PC-9 (cell line): ENCODE measurements at regions not wholly inside any gene's neighbourhood (a gene's known extent, or its start where the extent isn't known, plus 50 kb on each side); places are given as distances from the start of the nearest gene placed in this dataset.
"Not testable (repeated sequence)": the region's sequence is repeated elsewhere in the genome, so short reads cannot be mapped to it uniquely, and the experiment has no call there.

Source experiments
- BruUV-seq: library from RNA; stranded (reverse); fragments of 400-500 nt; replicated peaks from 2 replicates; lab custom pipeline; 2021; lab: Mats Ljungman, UMichigan
- CTCF ChIA-PET: fragments of 300-600 bp; sonication (Branson Sonifier 250); formaldehyde crosslinking; loops from one replicate; lab custom pipeline; 2022; ENCODE audit warnings: antibody characterized with exemption; lab: Charles Lee
- POLR2A ChIA-PET: fragments of 300-600 bp; sonication (Branson Sonifier 250); formaldehyde crosslinking; loops from one replicate; lab custom pipeline; 2022; ENCODE audit warnings: antibody characterized with exemption; ENCODE audit not compliant: unreplicated experiment; lab: Charles Lee
- DNase-seq, 2 experiments: peaks; one replicate each; pipeline versions ENCODE4 v3.0.0 to v3.0.0-alpha.2; 2015 to 2022; ENCODE audit warnings: mixed read lengths in 1 of 2
- H2AFZ ChIP-seq: fragments of 200-600 bp; sonication (generic); 2 replicates; pipeline ENCODE4 v1.8.1; 2017; ENCODE audit warnings: antibody characterized with exemption
- H3F3A ChIP-seq: fragments of 200-600 bp; sonication (generic); 2 replicates; pipeline ENCODE4 v1.8.1; 2017; ENCODE audit warnings: antibody characterized with exemption, mild to moderate bottlenecking, low read depth; ENCODE audit not compliant: insufficient read depth
- H3K27ac ChIP-seq: fragments of 200-600 bp; sonication (generic); 2 replicates; pipeline ENCODE4 v1.6.1; 2016; ENCODE audit warnings: mixed run types
- H3K27me3 ChIP-seq: fragments of 200-600 bp; sonication (generic); 2 replicates; pipeline ENCODE4 v1.6.1; 2016; ENCODE audit warnings: low read depth, mixed run types; ENCODE audit not compliant: insufficient read depth
- H3K36me3 ChIP-seq: fragments of 200-600 bp; sonication (generic); 2 replicates; pipeline ENCODE4 v1.6.1; 2016; ENCODE audit warnings: low read depth, mixed run types
- H3K4me1 ChIP-seq: fragments of 200-600 bp; sonication (generic); replicated peaks from 2 replicates; pipeline ENCODE4 v1.6.1; 2016; ENCODE audit warnings: mixed run types; ENCODE audit not compliant: insufficient read depth
- H3K4me2 ChIP-seq: fragments of 200-600 bp; sonication (generic); 2 replicates; pipeline ENCODE4 v1.6.1; 2017; ENCODE audit warnings: mixed run types
- H3K4me3 ChIP-seq: fragments of 200-600 bp; sonication (generic); 2 replicates; pipeline ENCODE4 v1.6.1; 2016; ENCODE audit warnings: mixed run types
- H3K79me2 ChIP-seq: fragments of 200-600 bp; sonication (generic); 2 replicates; pipeline ENCODE4 v1.6.1; 2017; ENCODE audit warnings: low read depth, mixed run types
- H3K9me2 ChIP-seq: fragments of 200-600 bp; sonication (generic); 2 replicates; pipeline ENCODE4 v1.8.1; 2017; ENCODE audit warnings: mild to moderate bottlenecking; ENCODE audit not compliant: insufficient read depth
- H3K9me3 ChIP-seq: fragments of 200-600 bp; sonication (generic); 2 replicates; pipeline ENCODE4 v1.8.1; 2016; ENCODE audit warnings: low read depth; ENCODE audit not compliant: insufficient read depth
- H4K20me1 ChIP-seq: fragments of 200-600 bp; sonication (generic); 2 replicates; pipeline ENCODE4 v1.8.1; 2017; ENCODE audit not compliant: insufficient read depth
- EZH2 ChIP-seq: fragments of 200-600 bp; sonication (generic); IDR thresholded peaks from 2 replicates; pipeline ENCODE4 v1.8.0; 2017; ENCODE audit warnings: antibody characterized with exemption, low read depth
- intact Hi-C: fragments of 100-400 bp; cut with micrococcal nuclease; formaldehyde crosslinking; loops from one replicate; pipeline ENCODE4 v1.10.0; 2022; ENCODE audit not compliant: unreplicated experiment
- TF ChIP-seq, protein P1 (sequence below): fragments of 200-600 bp; sonication (generic); conservative IDR thresholded peaks from 2 replicates; pipeline ENCODE4 v1.6.1; 2017; ENCODE audit warnings: mixed run types, antibody characterized with exemption, mild to moderate bottlenecking, moderate library complexity

DNA sequence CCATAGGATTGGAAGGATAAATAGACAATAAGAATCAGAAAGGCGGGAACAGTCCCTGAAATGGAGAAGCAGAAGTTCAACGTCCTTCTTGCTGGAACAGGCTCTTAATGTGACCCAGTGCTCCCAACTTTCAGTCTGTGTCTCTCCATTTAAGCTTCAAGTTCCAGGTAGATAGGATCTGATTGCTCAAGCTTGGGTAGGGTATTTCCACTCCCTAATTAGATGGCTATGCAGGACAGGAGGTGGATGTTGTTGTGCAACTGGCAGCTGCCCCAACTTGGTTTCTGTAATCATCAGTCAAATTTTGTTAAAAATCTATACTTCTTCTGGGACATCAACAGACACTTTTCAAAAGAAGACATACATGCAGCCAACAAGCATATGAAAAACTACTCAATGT lies 266.2 kb downstream of the C12orf75 start:
- no peak overlapping the region for H2AFZ ChIP-seq
- no peaks in the 10 kb centered on the region for H4K20me1 ChIP-seq
- no peaks in the 10 kb centered on the region for H3K4me1 ChIP-seq
- no peaks in the 10 kb centered on the region for H3F3A ChIP-seq
- H3K27ac ChIP-seq: no peak overlapping the region
- BruUV-seq: no TSS peak
- no peak for DNase-seq
- no peaks in the 10 kb centered on the region for H3K9me3 ChIP-seq
- TF ChIP-seq, protein P1, sequence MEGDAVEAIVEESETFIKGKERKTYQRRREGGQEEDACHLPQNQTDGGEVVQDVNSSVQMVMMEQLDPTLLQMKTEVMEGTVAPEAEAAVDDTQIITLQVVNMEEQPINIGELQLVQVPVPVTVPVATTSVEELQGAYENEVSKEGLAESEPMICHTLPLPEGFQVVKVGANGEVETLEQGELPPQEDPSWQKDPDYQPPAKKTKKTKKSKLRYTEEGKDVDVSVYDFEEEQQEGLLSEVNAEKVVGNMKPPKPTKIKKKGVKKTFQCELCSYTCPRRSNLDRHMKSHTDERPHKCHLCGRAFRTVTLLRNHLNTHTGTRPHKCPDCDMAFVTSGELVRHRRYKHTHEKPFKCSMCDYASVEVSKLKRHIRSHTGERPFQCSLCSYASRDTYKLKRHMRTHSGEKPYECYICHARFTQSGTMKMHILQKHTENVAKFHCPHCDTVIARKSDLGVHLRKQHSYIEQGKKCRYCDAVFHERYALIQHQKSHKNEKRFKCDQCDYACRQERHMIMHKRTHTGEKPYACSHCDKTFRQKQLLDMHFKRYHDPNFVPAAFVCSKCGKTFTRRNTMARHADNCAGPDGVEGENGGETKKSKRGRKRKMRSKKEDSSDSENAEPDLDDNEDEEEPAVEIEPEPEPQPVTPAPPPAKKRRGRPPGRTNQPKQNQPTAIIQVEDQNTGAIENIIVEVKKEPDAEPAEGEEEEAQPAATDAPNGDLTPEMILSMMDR: no peak
- TF ChIP-seq EZH2: no peak
- H3K9me2 ChIP-seq: no peaks in the 10 kb centered on the region
- intact Hi-C loops: no loop called here
- ChIA-PET POLR2A (no interaction called here), CTCF (interaction anchor here (0.6 kb wide), 1 partner anchor 179 kb away, joined by 3 read pairs; no protein-coding TSS in a partner anchor)
- H3K36me3 ChIP-seq: no peaks in the 10 kb centered on the region
- H3K4me2 ChIP-seq: no peak overlapping the region
- no peaks in the 10 kb centered on the region for H3K79me2 ChIP-seq
- H3K27me3 ChIP-seq: no peaks in the 10 kb centered on the region
- no peak overlapping the region for H3K4me3 ChIP-seq

DNA sequence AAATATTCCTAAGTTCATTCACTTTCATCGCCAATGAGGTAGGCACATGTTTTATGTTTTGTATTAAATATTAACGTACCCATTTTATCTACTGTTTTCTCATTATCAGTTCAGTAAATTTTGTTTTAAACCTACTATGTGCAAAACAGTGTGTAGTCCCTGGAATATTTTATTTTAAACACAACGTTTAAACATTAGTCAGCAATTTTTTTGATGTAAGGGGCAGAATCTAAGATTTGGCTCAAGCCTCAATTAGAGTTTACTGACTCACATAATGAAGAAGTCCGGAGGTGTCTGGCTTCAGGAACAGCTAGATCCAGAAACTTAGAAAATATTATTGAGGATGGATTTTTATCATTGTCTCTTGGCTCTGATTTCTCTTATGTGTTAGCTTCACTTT lies 267.5 kb downstream of the C12orf75 start:
- no peaks in the 10 kb centered on the region for H3K9me3 ChIP-seq
- intact Hi-C loops: no loop called here
- H3K27ac ChIP-seq: no peak overlapping the region
- H3K36me3 ChIP-seq: no peaks in the 10 kb centered on the region
- no peak overlapping the region for H3K4me2 ChIP-seq
- H3K27me3 ChIP-seq: no peaks in the 10 kb centered on the region
- ChIA-PET CTCF (no interaction called here), POLR2A (no interaction called here)
- BruUV-seq: no TSS peak
- TF ChIP-seq EZH2: no peak
- TF ChIP-seq, protein P1: no peak
- no peaks in the 10 kb centered on the region for H4K20me1 ChIP-seq
- no peak overlapping the region for H3K4me3 ChIP-seq
- no peaks in the 10 kb centered on the region for H3K79me2 ChIP-seq
- H2AFZ ChIP-seq: no peak overlapping the region
- no peaks in the 10 kb centered on the region for H3F3A ChIP-seq
- no peaks in the 10 kb centered on the region for H3K9me2 ChIP-seq
- DNase-seq: no peak
- no peaks in the 10 kb centered on the region for H3K4me1 ChIP-seq

DNA sequence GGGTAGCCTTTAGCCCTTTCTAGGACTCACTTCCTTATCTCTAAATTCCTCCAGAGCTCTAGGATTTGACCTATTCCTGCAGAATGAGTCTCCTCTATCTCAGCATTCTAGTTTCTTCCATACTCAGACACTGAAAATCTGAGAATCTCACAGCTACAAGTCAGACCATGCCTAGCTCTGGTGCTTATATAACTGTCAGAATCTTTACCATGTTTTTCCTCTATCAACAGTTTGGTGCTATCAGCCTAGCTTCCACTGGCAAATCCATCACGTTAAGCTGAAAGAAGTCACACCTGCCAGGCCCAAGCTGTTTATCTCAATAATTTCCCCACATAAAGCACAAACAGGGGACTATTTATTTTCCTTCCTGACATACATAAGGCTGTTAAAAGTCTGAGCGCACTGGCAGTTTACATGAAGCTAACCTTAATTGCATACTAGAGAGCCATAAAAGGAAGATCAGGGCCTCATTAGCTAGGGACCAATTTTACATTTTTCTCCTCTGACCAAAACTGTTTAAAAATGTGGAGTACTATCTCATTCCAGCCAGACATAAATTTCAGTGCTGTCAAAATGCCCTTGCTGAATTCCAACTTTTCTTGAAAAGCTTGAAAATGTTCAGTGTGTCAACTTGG lies 270.5 kb downstream of the C12orf75 start:
- no peak overlapping the region for H3K4me3 ChIP-seq
- TF ChIP-seq, protein P1: no peak
- TF ChIP-seq EZH2: no peak
- ChIA-PET CTCF (no interaction called here), POLR2A (interaction anchor here (0.7 kb wide), 1 partner anchor 526 kb away, joined by 4 read pairs; no protein-coding TSS in a partner anchor)
- no peak overlapping the region for H3K27ac ChIP-seq
- no peak overlapping the region for H3K4me2 ChIP-seq
- no peaks in the 10 kb centered on the region for H3K9me2 ChIP-seq
- H3K9me3 ChIP-seq: no peaks in the 10 kb centered on the region
- H3F3A ChIP-seq: no peaks in the 10 kb centered on the region
- H3K4me1 ChIP-seq: no peaks in the 10 kb centered on the region
- no peaks in the 10 kb centered on the region for H3K79me2 ChIP-seq
- no peaks in the 10 kb centered on the region for H3K36me3 ChIP-seq
- no peak for DNase-seq
- intact Hi-C loops: no loop called here
- no TSS peak for BruUV-seq
- H4K20me1 ChIP-seq: no peaks in the 10 kb centered on the region
- H3K27me3 ChIP-seq: no peaks in the 10 kb centered on the region
- H2AFZ ChIP-seq: no peak overlapping the region

DNA sequence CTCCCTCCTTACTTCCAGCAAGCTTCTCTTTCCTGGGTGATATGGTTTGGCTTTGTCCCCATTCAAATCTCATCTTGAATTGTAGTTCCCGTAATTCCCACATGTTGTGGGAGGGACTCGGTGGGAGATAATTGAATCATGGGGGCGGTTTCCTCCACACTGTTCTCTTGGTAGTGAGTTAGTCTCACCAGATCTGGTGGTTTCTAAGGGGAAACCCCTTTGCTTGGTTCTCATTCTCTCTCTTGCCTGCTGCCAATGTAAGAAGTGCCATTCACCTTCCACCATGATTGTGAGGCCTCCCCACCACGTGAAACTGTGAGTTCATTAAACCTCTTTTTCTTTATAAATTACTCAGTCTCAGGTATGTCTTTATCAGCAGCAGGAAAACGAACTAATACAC lies 271.8 kb downstream of the C12orf75 start:
- H3F3A ChIP-seq, H3K27me3 ChIP-seq, H2AFZ ChIP-seq, H3K4me3 ChIP-seq, POLR2A ChIA-PET, CTCF ChIA-PET, H4K20me1 ChIP-seq, H3K4me1 ChIP-seq, intact Hi-C loops, H3K9me2 ChIP-seq, H3K27ac ChIP-seq, H3K4me2 ChIP-seq, BruUV-seq, H3K9me3 ChIP-seq, DNase-seq, H3K79me2 ChIP-seq, H3K36me3 ChIP-seq: not testable (repeated sequence)

- H3K9me2 ChIP-seq, H3K36me3 ChIP-seq, H3K4me1 ChIP-seq, intact Hi-C loops, H3K27me3 ChIP-seq, CTCF ChIA-PET, H2AFZ ChIP-seq, POLR2A ChIA-PET, H3K9me3 ChIP-seq, H3K4me3 ChIP-seq, H3K27ac ChIP-seq, BruUV-seq, H3F3A ChIP-seq, H4K20me1 ChIP-seq, DNase-seq, H3K79me2 ChIP-seq, H3K4me2 ChIP-seq: not testable (repeated sequence)
Measured at GRCh38 chr12:105604281-105604680, 273.8 kb downstream of the C12orf75 start.
